ENCODE measurements at regions not wholly inside any gene's neighbourhood (a gene's known extent, or its start where the extent isn't known, plus 50 kb on each side); places are given as distances from the start of the nearest gene placed in this dataset.

GRCh38 chr3:140761076-140761639, 83.3 kb downstream of the TRIM42 start:
- no peak for DNase-seq (ENCODE audit: low spot score)
- Mint-ChIP-seq H3K4me1 (no peaks in the 10 kb centered on the region), H3K27ac (no peak overlapping the region), H3K36me3 (no peaks in the 10 kb centered on the region), H3K4me3 (no peak overlapping the region), H3K9me3 (no peaks in the 10 kb centered on the region), H3K27me3 (ENCODE audit: insufficient read depth, low read depth) (peaks cover 3% of the 10 kb centered on the region)
- Histone ChIP-seq H3K79me2 (ENCODE audit: low read depth) (no peaks in the 10 kb centered on the region), H4K20me1 (ENCODE audit: low read depth) (no peaks in the 10 kb centered on the region), H3K4me2 (no peak overlapping the region), H2AFZ (replicated peaks) (no peak overlapping the region), H3K4me3 (no peak overlapping the region), H3F3A (ENCODE audit: low read depth) (no peaks in the 10 kb centered on the region), H3K4me1 (no peaks in the 10 kb centered on the region), H3K9me3 (ENCODE audit: low read depth) (no peaks in the 10 kb centered on the region), H3K9ac (no peak overlapping the region), H3K36me3 (no peaks in the 10 kb centered on the region), H3K27me3 (no peaks in the 10 kb centered on the region), H3K27ac (no peak overlapping the region)
- TF ChIP-seq EZH2phosphoT487 (IDR thresholded peaks at IDR 0.05) (no peak), EZH2 (IDR thresholded peaks at IDR 0.05) (no peak)
- TF ChIP-seq, protein P1, sequence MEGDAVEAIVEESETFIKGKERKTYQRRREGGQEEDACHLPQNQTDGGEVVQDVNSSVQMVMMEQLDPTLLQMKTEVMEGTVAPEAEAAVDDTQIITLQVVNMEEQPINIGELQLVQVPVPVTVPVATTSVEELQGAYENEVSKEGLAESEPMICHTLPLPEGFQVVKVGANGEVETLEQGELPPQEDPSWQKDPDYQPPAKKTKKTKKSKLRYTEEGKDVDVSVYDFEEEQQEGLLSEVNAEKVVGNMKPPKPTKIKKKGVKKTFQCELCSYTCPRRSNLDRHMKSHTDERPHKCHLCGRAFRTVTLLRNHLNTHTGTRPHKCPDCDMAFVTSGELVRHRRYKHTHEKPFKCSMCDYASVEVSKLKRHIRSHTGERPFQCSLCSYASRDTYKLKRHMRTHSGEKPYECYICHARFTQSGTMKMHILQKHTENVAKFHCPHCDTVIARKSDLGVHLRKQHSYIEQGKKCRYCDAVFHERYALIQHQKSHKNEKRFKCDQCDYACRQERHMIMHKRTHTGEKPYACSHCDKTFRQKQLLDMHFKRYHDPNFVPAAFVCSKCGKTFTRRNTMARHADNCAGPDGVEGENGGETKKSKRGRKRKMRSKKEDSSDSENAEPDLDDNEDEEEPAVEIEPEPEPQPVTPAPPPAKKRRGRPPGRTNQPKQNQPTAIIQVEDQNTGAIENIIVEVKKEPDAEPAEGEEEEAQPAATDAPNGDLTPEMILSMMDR (IDR thresholded peaks at IDR 0.05) = no peak

DNA sequence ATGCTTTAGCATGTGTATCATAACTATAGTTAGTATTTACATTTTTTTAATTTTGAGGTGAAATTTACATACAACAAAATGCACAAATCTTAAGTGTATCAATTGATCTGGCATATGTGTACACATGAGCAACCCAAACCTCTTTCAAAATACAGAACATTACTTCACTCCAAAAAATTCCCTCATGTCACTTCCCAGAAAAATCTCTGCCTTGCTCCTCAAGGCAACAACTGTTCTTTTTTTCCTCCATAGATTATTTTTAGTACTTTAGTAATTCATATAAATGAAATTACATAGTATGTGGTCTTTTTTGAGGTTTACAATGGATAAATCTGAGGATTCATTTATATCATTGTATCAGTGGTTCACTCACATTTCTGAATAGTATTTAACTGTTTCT, 84.9 kb downstream of the TRIM42 start:
- TF ChIP-seq EZH2 (IDR thresholded peaks at IDR 0.05) (no peak), EZH2phosphoT487 (IDR thresholded peaks at IDR 0.05) (no peak)
- TF ChIP-seq, protein P1 (IDR thresholded peaks at IDR 0.05) = no peak
- Mint-ChIP-seq H3K9me3 (no peaks in the 10 kb centered on the region), H3K27me3 (ENCODE audit: insufficient read depth, low read depth) (peaks cover 3% of the 10 kb centered on the region), H3K4me3 (no peak overlapping the region), H3K27ac (no peak overlapping the region), H3K36me3 (no peaks in the 10 kb centered on the region), H3K4me1 (no peaks in the 10 kb centered on the region)
- Histone ChIP-seq H3K4me1 (no peaks in the 10 kb centered on the region), H3K4me3 (no peak overlapping the region), H3K4me2 (no peak overlapping the region), H4K20me1 (ENCODE audit: low read depth) (no peaks in the 10 kb centered on the region), H3K27ac (no peak overlapping the region), H3K79me2 (ENCODE audit: low read depth) (no peaks in the 10 kb centered on the region), H2AFZ (replicated peaks) (no peak overlapping the region), H3K9ac (no peak overlapping the region), H3K9me3 (ENCODE audit: low read depth) (no peaks in the 10 kb centered on the region), H3F3A (ENCODE audit: low read depth) (no peaks in the 10 kb centered on the region), H3K27me3 (no peaks in the 10 kb centered on the region), H3K36me3 (no peaks in the 10 kb centered on the region)
- DNase-seq (ENCODE audit: low spot score) = no peak

GRCh38 chr3:140763532-140763931, 85.7 kb downstream of the TRIM42 start:
- Histone ChIP-seq H3K4me2 (no peak overlapping the region), H3K36me3 (no peaks in the 10 kb centered on the region), H3K9ac (no peak overlapping the region), H3K9me3 (ENCODE audit: low read depth) (no peaks in the 10 kb centered on the region), H2AFZ (replicated peaks) (no peak overlapping the region), H3K27ac (no peak overlapping the region), H3K4me3 (no peak overlapping the region), H3F3A (ENCODE audit: low read depth) (no peaks in the 10 kb centered on the region), H4K20me1 (ENCODE audit: low read depth) (no peaks in the 10 kb centered on the region), H3K27me3 (no peaks in the 10 kb centered on the region), H3K4me1 (no peaks in the 10 kb centered on the region), H3K79me2 (ENCODE audit: low read depth) (no peaks in the 10 kb centered on the region)
- Mint-ChIP-seq H3K9me3 (no peaks in the 10 kb centered on the region), H3K27ac (no peak overlapping the region), H3K4me3 (no peak overlapping the region), H3K4me1 (no peaks in the 10 kb centered on the region), H3K27me3 (ENCODE audit: insufficient read depth, low read depth) (peaks cover 3% of the 10 kb centered on the region), H3K36me3 (no peaks in the 10 kb centered on the region)
- TF ChIP-seq EZH2phosphoT487 (IDR thresholded peaks at IDR 0.05) = no peak
- TF ChIP-seq, protein P1 (IDR thresholded peaks at IDR 0.05) = no peak
- TF ChIP-seq EZH2 (IDR thresholded peaks at IDR 0.05) = no peak
- no peak for DNase-seq (ENCODE audit: low spot score)
